ENCODE measurements at regions not wholly inside any gene's neighbourhood (a gene's known extent, or its start where the extent isn't known, plus 50 kb on each side); places are given as distances from the start of the nearest gene placed in this dataset.
A peak's percentile ranks its signal among the peaks of the same experiment; 100 is the strongest.

DNA sequence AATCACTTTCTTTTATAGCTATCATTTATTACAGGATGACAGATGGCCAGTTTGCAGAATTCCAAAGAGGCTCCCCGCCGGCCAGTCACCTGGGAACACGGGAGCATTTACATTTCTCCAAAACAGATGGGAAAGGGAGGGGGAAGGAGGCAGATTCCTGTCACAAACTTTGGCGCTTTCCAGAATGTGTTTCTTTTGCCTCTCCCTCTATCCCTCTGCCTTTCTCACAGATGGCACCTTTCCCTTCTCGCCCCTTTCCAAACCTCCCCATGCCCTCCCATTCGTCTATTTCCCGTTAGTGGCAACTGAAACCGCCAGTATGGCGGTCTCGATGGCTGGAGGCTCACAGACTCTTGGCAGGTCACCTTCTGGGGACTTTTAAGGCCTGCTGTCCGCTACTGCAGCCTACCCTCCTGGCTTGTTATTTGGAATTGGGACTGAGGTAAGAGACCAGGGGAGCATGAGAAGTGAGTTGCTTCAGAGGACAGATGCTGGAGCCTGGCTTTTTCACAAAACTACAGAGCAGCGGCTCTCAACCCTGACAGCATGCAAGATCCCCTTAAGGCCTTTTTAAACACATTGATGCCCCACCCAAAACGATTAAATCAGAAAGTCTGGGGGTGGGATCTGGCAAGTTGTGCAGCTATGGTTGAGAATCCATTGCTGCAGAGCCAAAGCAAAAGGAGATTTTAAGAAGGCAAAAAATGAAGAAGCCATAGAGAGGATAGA is 161.5 kb upstream of the VASH1 start:
- DNase-seq (ENCODE audit: low read depth, low spot score) = no peak

DNA sequence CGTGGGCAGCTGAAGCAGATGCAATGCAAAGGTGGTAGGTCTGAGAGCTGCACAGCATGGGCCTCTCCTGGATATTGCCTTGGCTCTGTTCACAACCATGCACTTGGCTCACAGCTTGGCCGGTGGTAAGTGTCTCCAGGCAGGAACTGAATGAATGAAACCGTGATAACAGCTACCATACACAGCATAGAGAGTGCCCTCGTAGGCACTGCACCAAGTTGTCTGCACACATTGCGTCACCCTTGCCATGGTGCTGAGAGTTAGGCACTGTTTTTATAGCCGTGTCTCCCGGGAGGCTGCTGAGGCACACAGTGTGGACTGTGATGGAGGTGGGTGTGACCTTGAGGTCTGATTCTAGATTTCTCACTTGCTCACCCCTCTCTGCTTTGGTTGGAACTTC is 157.6 kb upstream of the VASH1 start:
- no peak for DNase-seq (ENCODE audit: low read depth, low spot score)

DNA sequence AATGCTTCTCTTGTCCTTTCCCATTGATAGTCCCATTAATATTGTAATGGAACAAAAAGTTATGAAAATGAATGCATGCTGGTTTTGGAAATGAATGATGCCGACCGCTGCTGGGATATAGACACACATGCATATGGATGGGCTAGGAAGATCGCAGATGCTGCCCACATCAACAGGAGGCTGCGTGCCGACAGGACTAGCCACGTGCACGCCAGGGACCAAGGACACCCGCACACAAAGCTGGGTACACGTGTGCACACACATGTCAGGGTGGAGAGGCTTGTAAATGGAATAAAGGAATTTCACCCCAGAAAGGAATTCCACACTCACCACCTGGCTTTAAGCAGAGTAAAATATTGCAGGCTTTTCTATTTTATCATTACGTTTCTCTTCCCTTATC is 153.8 kb upstream of the VASH1 start:
- no peak for DNase-seq (ENCODE audit: low read depth, low spot score)

DNA sequence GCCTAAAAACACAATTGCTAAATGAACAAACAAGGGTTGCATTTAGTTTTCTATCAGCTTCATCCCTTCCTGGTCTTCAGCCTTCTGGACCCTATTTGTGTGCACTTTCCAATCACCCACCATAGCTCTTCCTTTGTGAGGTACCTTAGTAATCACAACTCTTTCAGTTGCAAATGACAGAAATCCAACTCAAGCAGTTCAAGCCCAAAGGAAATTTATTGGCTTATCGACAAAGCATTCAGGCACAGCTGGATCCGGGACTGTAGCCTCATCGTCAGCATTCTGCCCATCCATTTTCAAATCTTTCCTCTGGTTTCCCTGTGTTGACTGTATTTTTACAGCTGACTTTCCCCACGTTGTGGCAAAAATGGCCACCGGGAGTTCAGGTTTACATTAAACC is 148.6 kb upstream of the VASH1 start:
- DNase-seq (ENCODE audit: low read depth, low spot score) = peak; percentile 2

DNA sequence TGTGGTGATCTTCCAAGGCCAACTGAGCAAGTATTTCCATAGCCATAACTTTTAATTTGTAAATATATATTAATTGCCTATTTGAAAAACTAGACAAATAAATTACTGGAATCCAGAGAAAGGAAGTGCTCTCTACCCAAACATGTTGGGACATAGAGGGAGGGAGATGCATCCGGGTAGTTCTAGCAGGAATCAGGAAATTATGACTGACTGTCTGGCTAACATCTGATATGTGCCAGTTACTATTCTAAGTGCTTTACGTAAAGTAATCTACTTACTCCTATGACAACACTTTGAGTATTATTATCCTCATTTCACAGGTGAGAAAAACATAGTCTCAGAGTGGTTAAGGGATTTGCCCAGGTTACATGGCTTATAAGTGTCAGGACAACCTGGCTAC is 147.7 kb upstream of the VASH1 start:
- no peak for DNase-seq (ENCODE audit: low read depth, low spot score)

DNA sequence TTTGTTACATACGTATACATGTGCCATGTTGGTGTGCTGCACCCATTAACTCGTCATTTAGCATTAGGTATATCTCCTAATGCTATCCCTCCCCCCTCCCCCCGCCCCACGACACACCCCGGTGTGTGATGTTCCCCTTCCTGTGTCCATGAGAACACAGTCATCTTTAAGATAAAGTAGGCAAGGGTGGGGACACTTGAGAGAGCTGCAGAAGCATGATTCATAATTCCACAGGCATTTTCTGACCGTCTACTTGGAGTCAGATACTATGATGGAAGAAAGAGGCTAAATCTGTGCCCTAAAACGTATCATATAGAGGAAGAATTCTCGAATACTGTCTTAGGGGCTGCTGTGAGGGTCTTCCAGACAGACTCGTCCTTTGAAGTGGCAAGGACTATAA is 145.9 kb upstream of the VASH1 start:
- DNase-seq (ENCODE audit: low read depth, low spot score) = no peak

DNA sequence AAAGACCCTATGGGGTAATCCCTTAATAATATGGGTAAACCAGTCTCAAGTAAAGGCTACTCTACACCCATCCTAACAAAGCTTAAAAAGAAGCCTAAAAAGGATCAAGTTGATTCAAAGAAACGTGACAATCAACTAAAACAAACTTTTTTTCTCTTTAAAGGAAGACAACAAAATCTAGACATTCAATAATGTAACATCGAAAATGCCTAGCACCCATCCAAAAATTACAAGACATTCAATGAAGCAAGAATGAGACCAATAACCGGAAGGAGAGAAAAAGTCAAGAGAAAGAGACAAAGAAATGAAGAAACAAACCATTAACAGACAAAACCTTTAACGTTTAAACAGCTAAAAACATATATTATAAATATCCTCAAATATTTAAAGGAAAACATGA is 143.8 kb upstream of the VASH1 start:
- no peak for DNase-seq (ENCODE audit: low read depth, low spot score)

DNA sequence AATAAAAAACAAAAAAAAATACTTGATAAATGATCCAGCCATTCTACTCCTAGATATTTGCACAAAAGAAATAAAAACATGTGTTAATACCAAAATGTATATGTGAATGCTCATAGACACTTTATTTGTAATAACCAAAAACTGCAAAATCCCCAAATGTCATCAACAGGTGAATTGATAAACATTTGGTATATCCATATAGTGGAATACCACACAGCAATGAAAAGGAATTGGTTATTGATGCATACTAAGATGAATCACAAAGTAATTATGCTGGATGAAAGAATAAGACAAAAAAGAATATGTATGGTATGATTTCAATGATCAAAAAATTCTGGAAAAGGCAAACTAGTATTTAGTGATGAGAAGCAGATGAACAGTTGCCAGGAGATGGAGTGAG is 124.7 kb upstream of the VASH1 start:
- DNase-seq (ENCODE audit: low read depth, low spot score) = no peak

DNA sequence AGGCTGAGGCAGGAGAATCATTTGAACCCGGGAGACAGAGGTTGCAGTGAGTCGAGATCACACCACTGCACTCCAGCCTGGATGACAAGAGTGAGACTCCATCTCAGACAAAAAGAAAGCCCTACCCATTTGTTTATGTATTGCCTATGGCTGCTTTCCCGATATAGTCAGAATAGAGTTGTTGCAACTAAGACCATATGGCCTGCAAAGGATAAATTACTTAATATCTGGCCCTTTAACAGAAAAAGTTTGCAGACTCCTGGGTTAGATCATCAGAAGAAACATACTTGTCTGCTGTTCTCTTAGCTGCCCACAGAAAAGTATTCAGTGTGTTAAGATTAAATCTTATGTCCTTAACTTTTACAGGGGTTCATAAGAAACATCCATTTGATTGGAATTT is 122.4 kb upstream of the VASH1 start:
- DNase-seq (ENCODE audit: low read depth, low spot score) = no peak

DNA sequence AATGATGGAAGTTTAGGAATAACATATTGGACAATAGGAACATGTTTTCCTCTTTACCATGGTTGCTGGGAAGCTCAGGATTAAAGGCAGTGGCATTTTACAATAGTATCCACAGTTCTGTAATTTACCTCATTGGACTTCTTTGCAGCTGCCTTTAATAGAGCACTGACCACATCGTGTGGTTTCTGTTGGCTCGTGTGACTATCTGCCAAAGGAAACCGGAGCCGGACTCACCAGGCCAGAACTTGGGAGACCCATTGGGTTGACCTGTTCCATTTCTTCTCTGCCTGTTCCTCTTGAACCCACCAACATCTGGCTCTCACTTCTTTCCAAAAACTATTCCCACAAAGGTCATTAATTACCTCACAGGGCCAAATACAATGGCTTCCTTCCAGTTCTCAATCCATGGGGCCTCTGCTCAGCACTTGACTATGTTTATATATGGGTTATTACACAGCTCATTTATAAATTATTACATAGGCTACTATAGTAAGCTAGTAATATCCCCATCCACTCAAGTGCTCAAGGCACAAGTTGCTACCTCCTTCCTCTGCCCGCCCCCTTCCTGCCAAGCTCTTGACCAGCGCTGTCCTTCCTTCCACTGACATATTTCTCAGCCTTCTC is 121.5 kb upstream of the VASH1 start:
- no peak for DNase-seq (ENCODE audit: low read depth, low spot score)

DNA sequence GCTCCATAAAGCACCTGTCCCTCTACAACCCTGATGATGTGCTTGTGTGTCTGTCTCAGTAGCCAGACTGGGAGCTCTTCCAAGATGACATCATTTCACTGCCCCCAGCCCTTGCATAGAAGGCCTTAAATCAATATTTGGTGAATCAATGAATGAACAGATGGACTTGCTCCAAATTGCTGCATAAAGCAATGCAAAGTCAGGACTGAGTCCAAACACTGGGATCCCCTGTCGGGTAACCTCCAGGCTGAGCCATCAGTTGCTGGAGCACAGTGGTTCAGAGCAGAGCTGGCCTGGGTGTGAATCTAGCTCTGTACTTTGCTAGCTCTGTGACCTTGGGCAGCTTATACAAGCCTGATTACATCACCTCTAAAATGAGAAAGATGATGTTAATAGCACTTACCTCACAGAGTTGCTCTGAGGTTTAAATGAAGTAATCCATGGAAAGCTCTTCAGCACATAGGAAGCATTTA is 120.3 kb upstream of the VASH1 start:
- no peak for DNase-seq (ENCODE audit: low read depth, low spot score)

DNA sequence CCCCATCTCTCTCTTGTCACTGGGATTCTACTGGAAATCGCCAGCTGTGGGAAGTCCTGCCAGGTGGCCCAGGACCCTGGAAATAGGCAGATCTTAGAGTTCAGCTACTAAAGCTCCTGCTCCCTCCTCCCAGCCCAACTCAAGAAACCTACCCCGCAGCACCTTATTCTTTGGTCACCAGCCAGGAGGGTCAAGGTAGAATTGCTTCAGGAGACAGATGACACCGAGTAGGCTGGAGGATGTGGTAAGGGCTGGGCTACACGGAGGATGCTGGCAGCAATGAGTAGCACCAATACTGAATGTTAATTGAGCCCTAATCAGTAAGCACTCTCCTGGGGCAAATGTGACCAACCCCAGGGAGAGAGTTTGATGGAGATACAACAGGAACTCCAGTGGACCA is 119.7 kb upstream of the VASH1 start:
- no peak for DNase-seq (ENCODE audit: low read depth, low spot score)

DNA sequence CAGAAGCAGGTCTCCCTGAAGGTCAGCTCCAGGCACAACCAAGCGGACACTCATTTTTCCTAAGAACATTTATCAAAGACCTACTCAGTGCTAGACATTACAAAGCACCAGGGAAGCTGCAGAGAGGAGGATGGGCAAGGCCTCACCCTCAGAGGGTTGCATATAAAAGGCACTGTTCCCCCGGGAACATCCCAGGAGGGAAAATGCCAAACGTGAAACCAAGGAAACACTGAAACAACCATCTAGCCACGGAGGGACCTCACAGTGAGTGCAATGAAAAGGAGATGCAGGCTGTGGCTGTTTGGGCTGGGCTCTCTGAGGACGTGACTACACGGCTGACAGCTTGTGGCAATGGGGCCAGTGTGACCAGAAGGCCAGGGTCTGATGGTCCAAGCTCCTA is 117.4 kb upstream of the VASH1 start:
- no peak for DNase-seq (ENCODE audit: low read depth, low spot score)

DNA sequence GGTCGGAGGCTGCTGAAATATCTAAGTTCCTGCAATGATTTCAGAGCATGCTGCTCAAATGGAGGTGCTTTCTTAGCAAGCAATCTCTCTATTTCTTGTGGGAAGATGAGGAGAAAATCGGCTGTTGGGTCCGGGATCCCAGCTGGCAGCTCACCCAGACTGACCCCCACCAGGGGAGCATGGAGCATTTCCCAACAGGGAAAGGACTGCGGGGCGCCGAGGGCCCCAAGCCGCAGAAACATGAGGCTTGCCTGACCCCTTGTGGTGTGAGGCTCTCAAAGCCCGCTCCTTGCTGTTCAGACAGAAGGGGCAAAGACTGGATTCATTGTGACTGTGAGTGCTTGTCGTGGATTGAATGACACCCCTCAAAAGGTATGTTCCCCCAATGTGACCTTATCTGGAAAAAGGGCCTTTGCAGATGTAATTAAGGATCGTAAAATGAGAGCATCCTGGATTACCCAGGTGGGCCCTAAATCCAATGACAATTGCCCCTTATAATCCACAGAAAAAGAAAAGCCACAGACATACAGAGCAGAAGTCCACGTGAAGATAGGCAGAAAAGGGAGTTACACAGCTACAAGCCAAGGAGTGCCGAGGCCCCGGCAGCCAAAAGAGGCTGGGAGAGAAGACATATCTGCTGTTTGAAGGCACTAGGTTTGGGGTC is 116.3 kb upstream of the VASH1 start:
- peak; percentile 75 for DNase-seq (ENCODE audit: low read depth, low spot score)

DNA sequence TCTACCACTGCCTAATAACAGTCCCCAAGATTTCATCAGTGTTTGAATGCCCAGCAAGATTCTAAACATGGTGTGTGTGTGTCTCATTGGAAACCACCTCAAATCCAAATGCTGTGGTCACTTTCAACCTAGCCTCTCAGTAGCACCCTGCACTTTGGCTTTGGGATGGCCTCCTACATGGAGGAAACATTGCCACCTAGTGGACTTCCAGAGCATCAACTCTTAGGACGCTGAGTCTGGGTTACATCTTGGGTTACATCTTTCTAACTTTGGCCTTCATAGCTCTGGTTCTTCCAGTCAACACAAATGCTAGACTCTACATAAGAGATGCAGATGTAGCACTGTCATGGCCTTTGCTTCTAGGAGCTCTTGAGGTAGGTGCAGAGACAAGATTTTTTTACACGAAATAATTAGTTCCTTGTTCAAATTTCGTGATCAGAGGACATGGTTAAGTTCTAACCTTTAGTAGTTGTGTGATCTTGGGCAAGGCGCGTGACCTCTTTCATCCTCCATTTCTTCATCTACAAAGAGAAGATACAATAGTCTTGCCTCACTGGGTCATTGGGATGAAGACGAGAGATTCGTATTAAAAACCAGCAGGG is 113.5 kb upstream of the VASH1 start:
- DNase-seq (ENCODE audit: low read depth, low spot score) = peak; percentile 35

DNA sequence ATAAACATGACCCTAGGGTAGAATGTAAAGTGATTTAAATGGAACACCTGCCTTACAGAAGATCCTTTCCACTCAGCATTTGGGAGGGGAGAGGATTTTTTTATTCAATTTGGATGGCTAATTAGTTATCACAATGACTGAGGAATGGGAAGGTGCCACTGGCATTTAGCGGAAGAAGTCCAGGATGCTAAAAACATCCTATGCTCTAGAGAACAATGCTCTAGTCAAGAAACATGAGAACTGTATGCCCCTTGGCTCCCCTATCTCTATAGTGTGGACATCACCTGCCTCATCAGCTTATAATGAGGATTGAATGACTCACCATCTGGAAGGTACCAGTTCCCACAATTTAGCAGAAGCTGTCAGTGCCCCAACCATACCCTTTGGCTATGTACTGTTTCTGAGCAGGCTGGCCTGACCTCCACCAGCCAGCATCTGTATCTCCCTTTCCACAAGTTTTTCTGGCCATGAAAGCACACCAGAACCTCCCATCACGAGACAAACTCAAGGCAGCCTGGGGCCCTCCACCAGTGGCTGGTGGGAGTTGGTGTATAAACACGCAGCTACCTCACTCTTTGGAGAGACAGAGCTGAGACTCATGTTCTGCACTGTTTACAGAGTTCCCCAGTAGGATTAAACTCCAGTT is 109.7 kb upstream of the VASH1 start:
- DNase-seq (ENCODE audit: low read depth, low spot score) = no peak

DNA sequence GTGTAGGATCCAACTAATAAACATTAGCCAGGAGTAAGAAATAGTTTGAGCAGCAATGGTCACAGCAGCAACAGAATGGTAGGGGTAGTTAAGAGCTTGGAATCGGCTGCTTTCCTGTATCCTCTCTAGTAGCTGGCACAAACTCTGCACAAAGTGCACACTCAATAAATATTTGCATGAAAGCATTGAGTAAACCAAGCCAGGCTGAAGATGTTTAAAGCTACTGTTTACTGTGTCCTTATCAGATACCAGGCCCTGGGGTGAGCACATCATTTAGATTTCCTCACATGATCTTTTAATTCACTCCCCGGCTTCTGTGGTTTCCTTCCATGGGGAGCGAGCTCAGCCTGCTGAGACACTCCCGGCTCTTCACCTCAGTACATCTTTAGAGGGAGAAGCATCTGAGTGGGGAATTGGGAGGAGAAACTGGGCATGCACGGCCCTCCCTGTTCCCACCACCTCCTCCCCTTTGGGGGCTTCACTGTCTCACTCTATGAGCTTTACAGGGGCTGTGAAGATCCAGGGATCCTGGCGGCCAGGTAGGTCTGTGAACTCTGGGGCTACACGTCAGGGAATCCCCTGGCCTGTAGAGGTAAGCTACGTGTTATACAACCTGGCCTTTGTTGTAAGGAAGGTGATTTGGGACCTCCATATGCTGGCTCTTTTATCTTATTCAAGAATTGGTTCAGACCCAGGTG is 107.2 kb upstream of the VASH1 start:
- DNase-seq (ENCODE audit: low read depth, low spot score) = no peak

DNA sequence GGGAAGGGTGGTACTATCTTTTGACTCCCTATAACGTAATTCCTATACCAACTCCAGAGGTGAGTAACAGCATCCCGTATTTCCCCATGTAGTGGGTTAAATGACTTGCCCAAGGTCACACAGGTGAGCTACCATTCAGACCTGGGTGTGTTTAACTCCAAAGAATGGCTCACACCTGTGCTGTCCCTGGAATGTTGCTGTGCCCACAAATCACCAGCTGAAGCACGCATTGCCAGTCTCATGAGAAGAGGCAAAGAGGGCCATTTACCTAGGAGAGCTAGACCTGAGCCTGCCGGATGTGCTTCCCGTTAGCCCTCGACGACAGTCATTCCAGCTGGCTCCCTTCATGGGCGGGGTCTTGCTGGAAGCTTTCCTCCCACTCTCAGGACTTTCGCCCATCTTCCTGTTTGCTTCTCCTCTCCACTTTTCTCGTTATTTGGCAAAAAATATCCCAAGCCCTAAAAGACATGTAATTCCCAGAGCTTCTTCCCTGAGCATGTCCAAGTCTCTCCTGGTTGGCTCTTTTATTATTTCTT is 106.6 kb upstream of the VASH1 start:
- DNase-seq (ENCODE audit: low read depth, low spot score) = no peak

DNA sequence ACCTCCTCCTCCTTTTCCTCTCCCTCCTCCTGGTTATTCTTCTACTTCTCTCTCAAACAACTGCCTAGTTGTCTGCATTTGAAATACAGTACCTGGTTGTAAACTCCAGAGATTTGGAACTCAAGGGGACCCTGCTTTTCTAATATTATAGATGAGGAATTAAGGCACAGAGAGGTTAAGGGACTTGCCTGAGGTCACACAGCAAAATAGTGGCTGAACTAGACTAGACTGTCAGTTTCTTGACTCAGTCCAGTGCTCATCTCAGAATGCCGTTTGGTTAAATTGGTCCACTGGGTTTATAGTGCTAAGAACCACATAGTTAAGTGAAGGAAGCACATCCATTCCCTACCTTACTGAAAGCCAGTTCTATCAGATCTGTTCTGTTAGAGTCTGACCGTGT is 105.9 kb upstream of the VASH1 start:
- DNase-seq (ENCODE audit: low read depth, low spot score) = no peak

DNA sequence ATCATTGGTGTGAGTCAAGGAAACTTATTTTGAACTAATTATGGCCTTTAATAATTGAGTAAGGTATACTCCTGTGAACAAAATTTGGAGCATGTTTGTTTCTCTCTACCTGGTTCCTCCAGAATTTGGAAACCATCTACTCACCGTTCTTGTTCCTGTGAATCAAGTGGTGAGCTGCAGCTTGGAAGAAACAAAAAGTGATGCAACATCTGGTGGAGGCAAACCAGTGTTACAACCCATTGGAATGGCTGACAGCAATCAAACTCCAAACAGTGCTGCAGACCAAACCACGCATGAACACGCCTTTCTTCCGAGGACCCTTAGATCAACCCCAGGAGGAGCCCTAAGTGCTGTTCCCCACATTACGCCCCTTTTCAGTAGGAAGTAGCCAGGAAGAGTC is 104.7 kb upstream of the VASH1 start:
- DNase-seq (ENCODE audit: low read depth, low spot score) = no peak

DNA sequence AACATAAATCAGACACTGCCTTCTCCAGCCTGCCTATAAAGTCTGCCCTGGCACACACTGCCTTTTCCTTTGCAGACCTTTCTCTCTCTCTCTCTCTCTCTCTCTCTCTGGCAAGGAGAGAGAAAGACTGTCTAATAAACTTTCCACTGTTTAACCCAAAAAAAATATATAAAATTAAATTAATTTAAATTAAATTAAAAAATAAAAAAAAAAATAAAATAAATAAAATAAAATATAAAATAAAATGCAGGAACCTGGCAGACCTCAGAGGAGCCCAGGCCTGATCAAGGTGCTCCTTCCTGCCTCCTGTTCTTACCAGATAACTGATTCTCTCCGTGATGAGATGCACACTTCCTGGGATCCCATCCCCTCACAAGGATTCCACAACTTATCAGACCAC is 103.9 kb upstream of the VASH1 start:
- DNase-seq (ENCODE audit: low read depth, low spot score) = no peak

All from ELF-1 (cell line).